ENCODE measurements at regions not wholly inside any gene's neighbourhood (a gene's known extent, or its start where the extent isn't known, plus 50 kb on each side); places are given as distances from the start of the nearest gene placed in this dataset.
"Not testable (repeated sequence)": the region's sequence is repeated elsewhere in the genome, so short reads cannot be mapped to it uniquely, and the experiment has no call there.

DNA sequence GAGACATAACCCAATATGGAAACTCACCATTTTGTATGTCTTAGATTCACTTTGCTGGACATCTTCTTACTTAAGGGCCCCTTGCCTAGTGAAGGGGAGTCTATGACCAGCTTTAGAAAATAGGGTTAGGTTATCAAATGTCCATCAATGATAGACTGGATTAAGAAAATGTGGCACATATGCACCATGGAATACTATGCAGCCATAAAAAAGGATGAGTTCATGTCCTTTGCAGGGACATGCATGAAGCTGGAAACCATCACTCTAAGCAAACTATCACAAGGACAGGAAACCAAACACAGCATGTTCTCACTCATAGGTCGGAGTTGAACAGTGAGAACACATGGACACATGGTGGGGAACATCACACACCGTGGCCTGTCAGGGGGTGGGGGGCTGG lies 301.8 kb upstream of the TBL1XR1 start:
- H3K79me1 ChIP-seq (ENCODE audit: low read depth, low read length); H3K14ac ChIP-seq (ENCODE audit: insufficient read length); H2AK5ac ChIP-seq (ENCODE audit: low read depth, low read length); H3K27me3 ChIP-seq (replicated peaks in 1 of 4; ENCODE audit: control insufficient read depth in 3 of 4, extremely low read depth in 1 of 4, insufficient read depth in 3 of 4, low read length in 3 of 4); H3K9ac ChIP-seq (replicated peaks in 1 of 4; ENCODE audit: extremely low read depth in 1 of 4, low read depth in 3 of 4, low read length in 3 of 4); FAIRE-seq; H3K4me1 ChIP-seq (replicated peaks in 1 of 4; ENCODE audit: control insufficient read depth in 3 of 4, insufficient read depth in 4 of 4, low read length in 3 of 4); H3K18ac ChIP-seq (ENCODE audit: extremely low read depth, low read length); H2BK20ac ChIP-seq (ENCODE audit: low read length); H4K5ac ChIP-seq (ENCODE audit: insufficient read length, low read depth, low read length); H3K27ac ChIP-seq (ENCODE audit: low read depth, low read length); H2AFZ ChIP-seq (ENCODE audit: low read length); H3K36me3 ChIP-seq (ENCODE audit: control insufficient read depth in 2 of 4, insufficient read depth in 4 of 4, low read length in 3 of 4); H3K23me2 ChIP-seq (ENCODE audit: low read depth, low read length); H2BK5ac ChIP-seq (ENCODE audit: low read depth, low read length); H4K8ac ChIP-seq (ENCODE audit: extremely low read depth, insufficient read depth, low read length); H2BK120ac ChIP-seq (replicated peaks; ENCODE audit: low read depth, low read length); H4K91ac ChIP-seq (replicated peaks; ENCODE audit: insufficient read length, low read length); H3K9me3 ChIP-seq (ENCODE audit: insufficient read depth in 2 of 2, low read depth in 1 of 2, low read length in 1 of 2); H3K23ac ChIP-seq (ENCODE audit: insufficient read length); H4K20me1 ChIP-seq (replicated peaks in 1 of 2; ENCODE audit: control insufficient read depth in 1 of 2, insufficient read depth in 2 of 2, low read length in 2 of 2); H3K4me2 ChIP-seq (ENCODE audit: insufficient read depth in 1 of 2, low read depth in 2 of 2, low read length in 2 of 2); H3K4me3 ChIP-seq (ENCODE audit: extremely low read depth in 1 of 4, insufficient read depth in 2 of 4, low read depth in 3 of 4, low read length in 4 of 4); H3K56ac ChIP-seq (replicated peaks; ENCODE audit: insufficient read length, low read depth, low read length); H2BK15ac ChIP-seq (ENCODE audit: low read length); H3K4ac ChIP-seq (replicated peaks; ENCODE audit: insufficient read length, low read depth, low read length); H2BK12ac ChIP-seq (ENCODE audit: low read depth, low read length); H3K79me2 ChIP-seq (ENCODE audit: control insufficient read depth in 1 of 2, insufficient read depth in 2 of 2, low read length in 2 of 2); POLR2A ChIA-PET (ENCODE audit: partially characterized antibody); DNase-seq (ENCODE audit: low read depth in 1 of 2, low spot score in 2 of 2): not testable (repeated sequence)
- CTCF ChIA-PET (ENCODE audit: partially characterized antibody), result interaction anchor here (1.0 to 2.0 kb wide), 2 partner anchors 12 to 22 kb away, joined by 3 to 6 read pairs; no protein-coding TSS in a partner anchor
- 95% methylated on average over 2 of the region's 2 CpGs; no CpG with 5 or more reads in 1 of the 2 experiments for WGBS, 2 experiments (ENCODE audit: extremely low coverage in 1 of 2, insufficient coverage in 1 of 2, insufficient read length in 1 of 2, insufficient replicate concordance in 2 of 2, low coverage in 1 of 2, low lambda C conversion rate in 2 of 2, missing lambda C conversion rate in 1 of 2)
- 0 out of 2 replicates have a peak, but pooled peaks have one; percentile 36 for TF ChIP-seq KDM1A (IDR thresholded peaks at IDR 0.05; ENCODE audit: borderline replicate concordance, low read length)
